Activated T-helper 17 cell treated with anti-CD3 and anti-CD28 coated beads, Interleukin-2, amount 50 U/mL, for 72 hours (primary cell): ENCODE measurements at regions not wholly inside any gene's neighbourhood (a gene's known extent, or its start where the extent isn't known, plus 50 kb on each side); places are given as distances from the start of the nearest gene placed in this dataset.
"Not testable (repeated sequence)": the region's sequence is repeated elsewhere in the genome, so short reads cannot be mapped to it uniquely, and the experiment has no call there.

ENCODE experiments used
- ATAC-seq: fragments of 150-1000 bp; cut with Tn5 transposase; replicated peaks from 2 replicates; pipeline ENCODE4 v1.10.0; 2021; ENCODE audit warnings: mild to moderate bottlenecking, moderate library complexity
- H3K27ac Mint-ChIP-seq: one replicate; pipeline ENCODE4 v1.8.0; 2022; ENCODE audit warnings: mixed read lengths
- H3K27me3 Mint-ChIP-seq: one replicate; pipeline ENCODE4 v1.8.0; 2022; ENCODE audit warnings: mixed read lengths
- H3K36me3 Mint-ChIP-seq: one replicate; pipeline ENCODE4 v1.8.0; 2022; ENCODE audit warnings: low read depth, mild to moderate bottlenecking, mixed read lengths
- H3K4me1 Mint-ChIP-seq: one replicate; pipeline ENCODE4 v1.8.0; 2022; ENCODE audit warnings: mixed read lengths
- H3K4me3 Mint-ChIP-seq: one replicate; pipeline ENCODE4 v1.8.0; 2022; ENCODE audit warnings: mild to moderate bottlenecking, mixed read lengths
- H3K9me3 Mint-ChIP-seq: one replicate; pipeline ENCODE4 v1.8.0; 2022; ENCODE audit warnings: mixed read lengths

DNA sequence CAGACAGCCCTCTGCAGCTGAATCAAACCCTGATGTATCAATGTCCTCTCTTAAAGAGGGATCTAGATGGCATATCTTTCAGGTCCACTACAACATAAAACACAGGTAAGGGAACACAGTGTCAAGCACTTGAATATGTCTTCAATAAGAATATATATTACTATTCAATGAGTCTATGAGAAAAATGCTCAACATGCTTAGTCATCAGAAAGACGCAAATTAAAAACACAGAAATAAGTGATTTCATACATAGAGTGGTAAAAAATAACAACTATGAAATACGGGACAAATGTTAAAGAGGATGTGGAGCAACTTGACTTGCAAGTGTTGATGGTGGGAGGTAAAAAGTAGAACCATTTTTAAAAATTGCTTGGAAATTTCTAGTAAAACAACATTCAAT is 544.6 kb upstream of the HS3ST1 start:
- H3K4me1 Mint-ChIP-seq = no peaks in the 10 kb centered on the region
- no peak overlapping the region for H3K4me3 Mint-ChIP-seq
- no peaks in the 10 kb centered on the region for H3K27me3 Mint-ChIP-seq
- peaks cover 3% of the 10 kb centered on the region for H3K9me3 Mint-ChIP-seq
- no peaks in the 10 kb centered on the region for H3K36me3 Mint-ChIP-seq
- no peak for ATAC-seq
- no peak overlapping the region for H3K27ac Mint-ChIP-seq

DNA sequence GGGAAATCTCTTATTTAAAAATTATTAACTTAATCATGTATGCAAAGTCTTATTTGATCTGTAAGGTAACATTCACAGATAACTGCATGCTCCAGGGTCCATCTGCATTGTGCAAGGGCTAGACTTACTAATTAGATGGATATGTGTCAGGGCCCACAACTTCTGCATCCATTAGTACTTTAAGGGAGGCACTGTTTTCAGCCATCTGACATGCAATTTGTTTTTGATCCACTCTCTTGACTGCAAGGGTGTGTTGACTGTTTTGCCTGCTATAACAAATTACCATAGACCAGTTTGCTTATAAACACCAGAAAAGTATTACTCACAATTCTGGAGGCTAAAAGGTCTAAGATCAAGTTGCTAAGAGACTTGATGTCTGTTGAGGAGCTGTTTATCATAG is 542.1 kb upstream of the HS3ST1 start:
- Mint-ChIP-seq H3K27ac (no peak overlapping the region), H3K36me3 (no peaks in the 10 kb centered on the region), H3K9me3 (peaks cover 5% of the 10 kb centered on the region), H3K4me3 (no peak overlapping the region), H3K27me3 (no peaks in the 10 kb centered on the region), H3K4me1 (no peaks in the 10 kb centered on the region)
- ATAC-seq = no peak

DNA sequence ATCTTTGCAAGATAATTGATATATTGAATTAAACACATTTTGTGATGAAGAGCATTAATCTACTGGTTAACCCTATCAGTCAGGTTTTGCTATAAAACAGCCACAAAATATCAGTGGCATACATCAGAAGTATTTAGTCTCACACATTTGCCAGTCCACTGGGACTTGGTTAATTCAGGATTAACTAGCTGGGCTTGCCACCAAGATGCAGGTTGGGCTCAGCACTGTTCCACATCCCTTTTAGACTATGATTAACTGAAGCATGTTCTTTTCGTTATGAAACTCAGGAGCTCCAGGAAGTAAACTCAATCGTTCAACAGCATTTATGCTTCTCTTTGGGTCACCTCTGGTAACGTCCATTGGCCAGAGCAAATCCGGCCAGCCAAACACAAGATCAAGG is 538.1 kb upstream of the HS3ST1 start:
- Mint-ChIP-seq H3K27me3 (no peaks in the 10 kb centered on the region), H3K4me3 (no peak overlapping the region), H3K9me3 (peaks cover 19% of the 10 kb centered on the region), H3K36me3 (no peaks in the 10 kb centered on the region), H3K4me1 (no peaks in the 10 kb centered on the region), H3K27ac (no peak overlapping the region)
- no peak for ATAC-seq

DNA sequence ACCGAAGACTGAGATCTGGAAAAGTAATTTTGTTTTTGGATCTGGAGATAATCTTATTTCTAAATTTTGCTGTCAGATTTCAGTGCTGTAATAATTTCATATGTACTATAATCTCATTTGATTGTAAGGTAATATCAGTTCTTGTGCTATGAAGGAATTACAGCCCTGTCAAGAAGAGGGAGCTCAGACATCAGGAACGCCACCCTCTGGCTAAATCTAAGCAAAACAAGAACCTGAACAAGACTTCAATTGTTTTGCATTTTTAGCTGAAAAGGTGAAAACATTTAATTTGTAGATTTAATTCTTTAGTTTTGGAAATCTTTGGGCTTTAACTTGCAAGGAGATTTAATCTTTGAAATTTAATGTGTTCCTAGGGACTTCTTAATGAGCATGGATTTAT is 525.4 kb upstream of the HS3ST1 start:
- Mint-ChIP-seq H3K4me3 (no peak overlapping the region), H3K27ac (no peak overlapping the region), H3K27me3 (no peaks in the 10 kb centered on the region), H3K36me3 (no peaks in the 10 kb centered on the region), H3K4me1 (no peaks in the 10 kb centered on the region), H3K9me3 (no peaks in the 10 kb centered on the region)
- ATAC-seq = no peak

DNA sequence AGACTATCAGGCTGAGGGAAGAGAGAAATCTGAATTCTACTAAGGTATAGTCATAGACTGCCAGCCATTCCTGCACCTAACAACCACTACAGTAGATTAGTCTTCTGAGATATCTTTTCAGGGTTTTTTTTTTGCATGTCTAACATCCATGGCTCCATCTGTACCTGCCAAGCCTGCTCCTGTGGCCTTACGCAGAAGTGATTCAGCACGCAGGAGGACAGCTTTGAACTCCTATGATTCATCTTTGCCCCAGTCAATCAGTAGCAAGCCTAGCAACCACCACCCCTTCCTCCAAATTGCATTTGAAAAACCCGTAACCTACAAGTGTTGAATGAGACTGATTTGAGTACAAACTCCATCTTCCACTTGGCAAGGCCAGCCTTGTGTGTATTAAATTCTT is 520.7 kb upstream of the HS3ST1 start:
- no peak overlapping the region for H3K27ac Mint-ChIP-seq
- H3K36me3 Mint-ChIP-seq = no peaks in the 10 kb centered on the region
- H3K27me3 Mint-ChIP-seq = no peaks in the 10 kb centered on the region
- H3K9me3 Mint-ChIP-seq = no peaks in the 10 kb centered on the region
- no peak for ATAC-seq
- no peak overlapping the region for H3K4me3 Mint-ChIP-seq
- H3K4me1 Mint-ChIP-seq = no peaks in the 10 kb centered on the region

DNA sequence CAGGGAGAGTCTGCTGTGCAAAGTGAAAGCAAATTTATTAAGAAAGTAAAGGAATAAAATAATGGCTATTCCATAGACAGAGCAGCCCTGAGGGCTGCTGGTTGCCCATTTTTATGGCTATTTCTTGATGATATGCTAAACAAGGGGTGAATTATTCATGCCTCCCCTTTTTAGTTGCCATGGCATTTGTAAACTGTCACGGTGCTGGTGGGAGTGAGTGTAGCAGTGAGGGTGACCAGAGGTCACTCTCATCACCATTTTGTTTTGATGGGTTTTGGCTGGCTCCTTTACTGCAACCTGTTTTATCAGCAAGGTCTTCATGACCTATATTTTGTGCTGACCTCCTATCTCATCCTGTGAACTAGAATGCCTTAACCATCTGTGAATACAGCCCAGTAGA is 518.9 kb upstream of the HS3ST1 start:
- ATAC-seq, H3K4me3 Mint-ChIP-seq, H3K27me3 Mint-ChIP-seq, H3K27ac Mint-ChIP-seq, H3K4me1 Mint-ChIP-seq, H3K9me3 Mint-ChIP-seq, H3K36me3 Mint-ChIP-seq: not testable (repeated sequence)

DNA sequence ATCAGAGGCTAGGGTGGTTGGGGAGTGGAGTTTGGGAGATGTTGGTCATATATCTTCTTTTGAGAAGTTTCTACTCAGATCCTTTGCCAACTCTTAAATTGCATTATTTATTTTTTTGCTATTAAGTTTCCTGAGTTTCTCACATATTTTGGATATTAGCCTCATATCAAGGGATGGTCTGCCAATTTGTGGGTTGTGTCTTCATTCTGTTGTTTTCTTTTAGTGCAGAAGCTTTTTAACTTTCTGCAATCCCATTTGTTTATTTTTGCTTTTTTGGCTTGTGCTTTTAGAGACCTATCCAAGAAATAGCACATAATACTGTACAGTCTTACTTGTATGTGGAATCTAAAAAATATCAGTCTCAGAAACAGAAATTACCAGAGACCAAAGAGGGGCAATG is 509.2 kb upstream of the HS3ST1 start:
- no peak for ATAC-seq
- no peaks in the 10 kb centered on the region for H3K4me1 Mint-ChIP-seq
- no peaks in the 10 kb centered on the region for H3K36me3 Mint-ChIP-seq
- H3K27me3 Mint-ChIP-seq = no peaks in the 10 kb centered on the region
- peaks cover 18% of the 10 kb centered on the region for H3K9me3 Mint-ChIP-seq
- no peak overlapping the region for H3K4me3 Mint-ChIP-seq
- H3K27ac Mint-ChIP-seq = no peak overlapping the region

DNA sequence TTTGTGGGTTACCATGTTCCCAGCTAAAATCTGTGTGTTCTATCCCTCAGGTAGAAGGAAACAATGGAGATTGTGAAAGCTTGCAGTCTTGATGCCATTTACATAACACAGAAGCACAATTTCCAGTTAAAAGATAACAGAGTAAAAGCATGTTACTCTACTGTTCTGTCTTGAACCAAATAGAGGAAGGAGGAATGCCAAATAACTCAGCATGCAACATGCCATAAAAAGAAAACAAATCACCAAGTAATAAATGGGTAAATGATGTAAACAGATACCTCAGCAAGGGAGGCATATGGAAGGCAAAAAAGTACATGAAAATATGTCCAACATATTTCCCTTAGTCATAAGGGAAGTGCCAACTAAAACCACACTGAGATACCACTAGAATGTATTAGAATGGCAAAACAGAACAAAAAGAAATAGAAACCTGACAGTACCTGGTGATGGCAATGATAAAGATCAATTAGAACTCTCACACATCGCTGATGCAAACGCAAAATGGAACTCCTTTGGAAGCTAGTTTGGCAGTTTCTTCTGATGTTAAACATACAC is 502.6 kb upstream of the HS3ST1 start:
- H3K36me3 Mint-ChIP-seq = no peaks in the 10 kb centered on the region
- ATAC-seq = no peak
- H3K9me3 Mint-ChIP-seq = peaks cover 10% of the 10 kb centered on the region

DNA sequence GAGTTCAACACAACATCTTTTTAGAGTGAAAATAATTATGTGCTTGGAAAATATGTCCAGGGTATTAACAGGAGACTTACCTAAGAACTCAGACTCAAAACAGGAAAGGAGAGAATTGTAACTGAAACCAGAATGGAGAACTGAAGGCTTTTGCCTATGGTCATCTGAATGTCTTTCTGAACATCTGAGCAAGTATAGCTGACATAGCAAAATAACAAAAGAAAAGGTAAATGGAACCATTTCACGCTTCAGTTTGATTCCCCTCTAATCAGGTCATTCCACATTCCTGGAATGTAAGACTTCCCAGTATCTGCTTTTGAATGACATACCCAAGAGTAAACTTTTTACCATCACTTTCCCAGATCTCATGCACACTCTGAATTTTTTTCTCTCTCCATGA is 500.4 kb upstream of the HS3ST1 start:
- Mint-ChIP-seq H3K4me3 (no peak overlapping the region), H3K36me3 (no peaks in the 10 kb centered on the region), H3K27me3 (no peaks in the 10 kb centered on the region), H3K4me1 (no peaks in the 10 kb centered on the region), H3K27ac (no peak overlapping the region), H3K9me3 (peaks cover 4% of the 10 kb centered on the region)
- no peak for ATAC-seq

More for the DNA sequence above, 502.6 kb upstream of the HS3ST1 start:
- no peak overlapping the region for H3K4me3 Mint-ChIP-seq
- H3K27ac Mint-ChIP-seq = no peak overlapping the region
- no peaks in the 10 kb centered on the region for H3K4me1 Mint-ChIP-seq
- no peaks in the 10 kb centered on the region for H3K27me3 Mint-ChIP-seq

DNA sequence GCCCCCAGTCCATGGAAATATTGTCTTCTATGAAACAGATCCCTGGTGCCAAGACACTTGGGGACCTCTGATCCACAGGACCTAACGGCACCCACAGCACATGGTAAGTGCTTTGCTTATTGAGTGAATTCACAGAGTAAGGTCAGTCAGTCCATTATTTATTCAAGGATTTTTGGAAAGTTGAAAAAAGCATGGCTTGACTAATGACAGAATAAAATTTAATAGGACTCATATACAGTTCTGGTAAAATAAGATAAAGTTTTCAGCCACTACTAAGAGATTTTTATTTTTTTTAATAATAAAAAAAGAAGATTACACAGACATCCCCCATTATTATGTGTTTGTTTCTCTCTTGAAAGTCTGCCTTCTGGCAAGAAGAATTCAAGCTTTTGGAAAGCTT is 490.6 kb upstream of the HS3ST1 start:
- no peak overlapping the region for H3K4me3 Mint-ChIP-seq
- H3K4me1 Mint-ChIP-seq = no peaks in the 10 kb centered on the region
- H3K9me3 Mint-ChIP-seq = peaks cover 21% of the 10 kb centered on the region
- no peaks in the 10 kb centered on the region for H3K27me3 Mint-ChIP-seq
- no peak for ATAC-seq
- H3K36me3 Mint-ChIP-seq = no peaks in the 10 kb centered on the region
- no peak overlapping the region for H3K27ac Mint-ChIP-seq

DNA sequence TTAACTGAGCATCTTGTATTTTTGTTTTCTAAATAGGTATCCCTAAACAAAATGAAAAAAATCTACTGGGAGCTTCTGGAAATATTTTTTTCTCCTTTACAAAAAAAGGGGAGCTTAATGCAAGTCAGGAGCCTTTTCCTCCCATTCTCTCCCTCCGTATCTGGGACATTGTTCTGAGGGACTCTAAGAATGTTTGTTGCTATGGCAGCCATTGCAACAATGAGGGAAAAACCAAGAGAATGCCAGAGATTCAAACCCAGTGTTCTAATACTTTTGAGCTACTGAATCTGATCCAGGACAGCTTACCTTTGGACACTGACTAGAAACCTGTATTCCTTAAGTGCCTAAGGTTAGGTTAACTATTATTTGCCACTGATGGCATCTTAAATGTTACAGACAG is 485.7 kb upstream of the HS3ST1 start:
- H3K36me3 Mint-ChIP-seq = no peaks in the 10 kb centered on the region
- ATAC-seq = no peak
- peaks cover 9% of the 10 kb centered on the region for H3K9me3 Mint-ChIP-seq
- H3K4me1 Mint-ChIP-seq = no peaks in the 10 kb centered on the region
- no peak overlapping the region for H3K27ac Mint-ChIP-seq
- H3K27me3 Mint-ChIP-seq = no peaks in the 10 kb centered on the region
- no peak overlapping the region for H3K4me3 Mint-ChIP-seq

DNA sequence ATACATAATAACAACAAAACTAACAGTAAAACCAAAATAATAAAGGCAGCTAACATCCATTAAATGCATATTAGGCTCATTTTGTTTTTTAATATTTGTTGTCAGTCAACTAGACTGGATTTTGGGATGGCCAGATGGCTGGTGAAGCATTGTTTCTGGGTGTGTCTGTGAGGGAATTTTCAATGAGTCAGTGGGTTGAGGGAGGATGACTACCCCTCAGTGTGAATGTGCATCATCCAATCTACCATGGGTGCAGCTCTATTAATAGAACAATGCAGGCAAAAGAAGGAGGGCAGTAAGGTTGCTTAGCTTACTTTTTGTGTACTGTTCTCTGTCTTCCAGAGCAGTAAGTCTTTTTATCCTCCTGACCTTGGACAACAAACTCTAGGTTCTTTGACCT is 484.2 kb upstream of the HS3ST1 start:
- Mint-ChIP-seq H3K36me3 (no peaks in the 10 kb centered on the region), H3K4me1 (no peaks in the 10 kb centered on the region), H3K27ac (no peak overlapping the region), H3K27me3 (no peaks in the 10 kb centered on the region), H3K4me3 (no peak overlapping the region), H3K9me3 (peaks cover 13% of the 10 kb centered on the region)
- ATAC-seq = no peak

DNA sequence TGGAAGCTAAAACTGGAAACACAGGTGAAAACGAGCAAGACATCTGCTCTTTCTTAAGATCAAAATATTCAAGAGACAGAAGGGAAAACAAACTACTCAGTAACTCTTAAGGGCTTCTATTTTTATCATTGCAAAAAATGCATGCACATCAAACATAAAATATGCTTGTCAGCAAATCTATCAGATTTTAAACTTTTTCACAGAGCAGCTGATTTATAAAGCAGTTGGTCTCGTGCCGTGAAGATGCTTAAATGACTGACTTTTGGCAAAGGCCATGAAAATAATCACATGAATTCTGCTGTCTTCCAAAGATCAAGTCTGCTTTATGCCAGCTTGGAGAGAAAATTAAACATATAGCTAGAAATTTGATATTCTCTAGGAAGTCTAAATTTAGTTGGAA is 482.1 kb upstream of the HS3ST1 start:
- H3K36me3 Mint-ChIP-seq = no peaks in the 10 kb centered on the region
- H3K9me3 Mint-ChIP-seq = peaks cover 13% of the 10 kb centered on the region
- no peaks in the 10 kb centered on the region for H3K27me3 Mint-ChIP-seq
- H3K4me1 Mint-ChIP-seq = no peaks in the 10 kb centered on the region
- no peak overlapping the region for H3K27ac Mint-ChIP-seq
- no peak overlapping the region for H3K4me3 Mint-ChIP-seq
- ATAC-seq = no peak

DNA sequence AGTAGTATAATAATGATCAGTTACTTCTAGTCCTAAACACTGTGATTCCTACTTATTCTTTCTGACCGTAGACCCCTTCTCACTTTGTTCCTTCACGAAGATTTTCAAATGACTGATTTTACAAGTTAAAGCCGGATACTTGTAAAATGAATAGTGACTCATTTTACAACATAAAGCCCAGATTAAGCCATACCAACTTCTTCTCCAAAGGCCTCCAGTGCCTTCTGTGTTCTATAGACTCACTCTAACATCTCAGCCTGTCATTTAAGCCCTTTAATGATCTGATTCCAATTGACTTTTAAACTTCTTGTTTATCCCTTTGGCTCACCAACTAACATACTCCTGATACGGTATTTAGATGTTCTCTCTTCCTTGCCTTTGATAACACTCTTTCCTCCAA is 480.0 kb upstream of the HS3ST1 start:
- Mint-ChIP-seq H3K4me1 (no peaks in the 10 kb centered on the region), H3K9me3 (peaks cover 4% of the 10 kb centered on the region), H3K4me3 (no peak overlapping the region), H3K36me3 (no peaks in the 10 kb centered on the region), H3K27me3 (no peaks in the 10 kb centered on the region), H3K27ac (no peak overlapping the region)
- ATAC-seq = no peak

DNA sequence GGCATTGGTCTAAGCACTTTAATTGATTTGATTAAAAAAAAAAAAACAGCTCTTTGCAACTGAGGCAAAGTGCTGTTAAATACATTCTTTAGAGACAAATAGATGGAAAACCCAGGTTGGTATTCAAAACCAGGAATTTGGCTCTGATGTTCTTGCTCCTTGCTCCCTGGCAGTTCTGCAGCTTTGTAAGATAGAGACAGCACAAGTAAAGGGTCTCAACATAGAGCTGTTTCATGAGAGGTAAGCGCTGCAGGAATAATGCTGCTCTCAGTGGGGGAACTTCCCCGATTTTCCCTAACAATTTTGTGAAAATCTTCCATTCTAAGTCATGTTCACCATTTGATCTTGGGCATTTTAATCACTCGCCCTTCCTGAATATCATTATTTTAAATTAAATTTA is 479.5 kb upstream of the HS3ST1 start:
- no peaks in the 10 kb centered on the region for H3K4me1 Mint-ChIP-seq
- H3K4me3 Mint-ChIP-seq = no peak overlapping the region
- ATAC-seq = no peak
- no peaks in the 10 kb centered on the region for H3K27me3 Mint-ChIP-seq
- H3K36me3 Mint-ChIP-seq = no peaks in the 10 kb centered on the region
- H3K27ac Mint-ChIP-seq = no peak overlapping the region
- H3K9me3 Mint-ChIP-seq = peaks cover 4% of the 10 kb centered on the region
